GM23338 (cell line): ENCODE measurements at regions not wholly inside any gene's neighbourhood (a gene's known extent, or its start where the extent isn't known, plus 50 kb on each side); places are given as distances from the start of the nearest gene placed in this dataset.

ENCODE experiments used
- ATAC-seq: fragments of 200-7000 bp; cut with Tn5 transposase; 3 replicates; pipeline ENCODE4 v1.9.1; 2020
- DNase-seq: peaks from one replicate; pipeline ENCODE4 v3.0.0-alpha.2; 2015; ENCODE audit warnings: low spot score
- H2AFZ ChIP-seq: fragments of 200-600 bp; sonication (generic); 2 replicates; pipeline ENCODE4 v1.8.0; 2016; ENCODE audit warnings: antibody characterized with exemption, mild to moderate bottlenecking, moderate library complexity
- H3F3A ChIP-seq: fragments of 200-600 bp; sonication (generic); replicated peaks from 2 replicates; pipeline ENCODE4 v1.8.0; 2017; ENCODE audit warnings: antibody characterized with exemption, mixed run types, low read depth
- H3K27ac ChIP-seq: fragments of 200-600 bp; sonication (generic); 2 replicates; pipeline ENCODE4 v1.6.1; 2016; ENCODE audit warnings: low read depth
- H3K27me3 ChIP-seq: fragments of 200-600 bp; sonication (generic); 2 replicates; pipeline ENCODE4 v1.8.0; 2016; ENCODE audit warnings: mild to moderate bottlenecking, mixed run types, moderate library complexity; ENCODE audit not compliant: insufficient read depth
- H3K36me3 ChIP-seq: fragments of 200-600 bp; sonication (generic); 2 replicates; pipeline ENCODE4 v1.8.0; 2016; ENCODE audit warnings: mild to moderate bottlenecking; ENCODE audit not compliant: insufficient read depth
- H3K4me1 ChIP-seq: fragments of 200-600 bp; sonication (generic); 2 replicates; pipeline ENCODE4 v1.8.0; 2016; ENCODE audit warnings: mild to moderate bottlenecking, moderate library complexity; ENCODE audit not compliant: insufficient read depth
- H3K4me2 ChIP-seq: fragments of 200-600 bp; sonication (generic); 2 replicates; pipeline ENCODE4 v1.7.1; 2017; ENCODE audit warnings: mixed run types
- H3K4me3 ChIP-seq: fragments of 200-600 bp; sonication (generic); 2 replicates; pipeline ENCODE4 v1.6.1; 2016; ENCODE audit warnings: mixed run types
- H3K79me2 ChIP-seq: fragments of 200-600 bp; sonication (generic); replicated peaks from 2 replicates; pipeline ENCODE4 v1.8.0; 2017; ENCODE audit warnings: mild to moderate bottlenecking; ENCODE audit not compliant: insufficient read depth
- H3K9me2 ChIP-seq: fragments of 200-600 bp; sonication (generic); 2 replicates; pipeline ENCODE4 v1.8.0; 2017; ENCODE audit not compliant: insufficient read depth
- H4K20me1 ChIP-seq: fragments of 200-600 bp; sonication (generic); replicated peaks from 2 replicates; pipeline ENCODE4 v1.8.0; 2017; ENCODE audit warnings: mild to moderate bottlenecking; ENCODE audit not compliant: insufficient read depth
- H3K27ac Mint-ChIP-seq: 2 replicates; pipeline ENCODE4 v1.8.0; 2020; ENCODE audit warnings: inconsistent platforms, mild to moderate bottlenecking, moderate library complexity, mixed read lengths
- H3K27me3 Mint-ChIP-seq: 3 replicates; pipeline ENCODE4 v1.8.0; 2022; ENCODE audit warnings: low read depth, mild to moderate bottlenecking, moderate library complexity, mixed read lengths, inconsistent platforms; ENCODE audit not compliant: insufficient read depth, poor library complexity
- H3K36me3 Mint-ChIP-seq: 3 replicates; pipeline ENCODE4 v1.8.0; 2021; ENCODE audit warnings: low read depth, mild to moderate bottlenecking, inconsistent platforms, moderate library complexity, mixed read lengths
- H3K4me1 Mint-ChIP-seq: 3 replicates; pipeline ENCODE4 v1.8.0; 2020; ENCODE audit warnings: mild to moderate bottlenecking, inconsistent platforms, mixed read lengths
- H3K4me3 Mint-ChIP-seq: 3 replicates; pipeline ENCODE4 v1.8.0; 2021; ENCODE audit warnings: moderate library complexity, mild to moderate bottlenecking, inconsistent platforms, mixed read lengths
- H3K9me3 Mint-ChIP-seq: 3 replicates; pipeline ENCODE4 v1.8.0; 2020; ENCODE audit warnings: moderate library complexity, mild to moderate bottlenecking, inconsistent platforms, mixed read lengths
- EZH2 ChIP-seq: fragments of 200-600 bp; sonication (generic); IDR thresholded peaks from one replicate; pipeline ENCODE4 v1.8.0; 2017; ENCODE audit warnings: antibody characterized with exemption, mild to moderate bottlenecking, low read depth; ENCODE audit not compliant: unreplicated experiment
- ZNF331 ChIP-seq: fragments of 250-450 bp; sonication (Bioruptor Pico); IDR thresholded peaks from 2 replicates; pipeline ENCODE4 v1.5.0; 2020; ENCODE audit warnings: low read depth, mild to moderate bottlenecking, moderate library complexity
- TF ChIP-seq, protein P1 (sequence below): fragments of 250-450 bp; sonication (Bioruptor Pico); IDR thresholded peaks from 2 replicates; pipeline ENCODE4 v1.5.0; 2020; ENCODE audit warnings: mild to moderate bottlenecking, moderate library complexity
- TF ChIP-seq, protein P2 (sequence below): IDR thresholded peaks from one replicate; pipeline ENCODE4 v1.6.1; 2018; ENCODE audit warnings: antibody characterized with exemption; ENCODE audit not compliant: unreplicated experiment
- TF ChIP-seq, protein P3 (sequence below), 2 experiments: fragments of 200-600 bp in 1 of 2; sonication (generic) in 1 of 2; conservative IDR thresholded peaks; 2 replicates each; pipeline versions ENCODE4 v1.5.1 to v1.6.1; 2016 to 2017; ENCODE audit warnings: antibody characterized with exemption in 2 of 2, low read depth in 2 of 2, mild to moderate bottlenecking in 2 of 2, moderate library complexity in 1 of 2

DNA sequence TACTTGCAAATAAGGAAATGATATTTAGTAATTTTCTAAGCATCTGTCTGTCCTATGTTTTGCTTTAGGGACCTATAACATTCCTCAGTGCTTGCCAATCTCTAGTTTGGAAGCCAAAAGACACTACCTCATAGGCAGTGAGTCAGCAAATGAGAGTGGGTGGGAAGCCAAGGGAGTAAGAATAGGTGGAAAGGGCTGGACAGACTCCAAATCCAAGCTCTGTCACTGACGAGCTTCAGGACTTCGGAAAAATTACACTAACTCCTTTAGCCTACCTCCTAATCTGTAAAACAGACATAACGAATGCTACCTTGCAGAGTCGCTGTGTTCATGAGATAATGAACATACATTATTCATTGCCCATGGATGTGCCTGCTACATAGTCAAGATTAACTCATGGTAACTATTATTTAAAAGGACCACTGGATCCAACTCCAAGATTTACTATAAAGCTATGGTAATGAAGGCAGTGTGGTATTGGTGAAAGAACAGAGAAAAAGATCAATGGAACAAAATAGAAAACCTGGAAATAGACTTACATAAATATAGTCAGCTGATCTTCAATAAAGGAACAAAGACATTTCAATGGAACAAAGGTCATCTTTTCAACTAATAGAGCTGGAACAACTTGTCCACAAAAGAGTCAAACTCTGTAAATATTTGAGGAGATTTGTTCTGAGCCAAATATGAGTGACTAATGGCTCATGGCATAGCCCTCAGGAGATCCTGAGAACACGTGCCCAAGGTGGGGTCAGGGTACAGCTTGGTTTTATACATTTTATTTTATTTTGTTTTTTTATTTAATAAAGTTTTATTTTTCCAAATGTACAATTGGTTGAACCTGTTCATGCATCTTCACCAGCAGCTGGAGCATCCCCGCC is 64.1 kb downstream of the FAM50B start:
- Histone ChIP-seq H3K27ac (no peak overlapping the region), H3K4me2 (no peak overlapping the region)
- no peak for DNase-seq

DNA sequence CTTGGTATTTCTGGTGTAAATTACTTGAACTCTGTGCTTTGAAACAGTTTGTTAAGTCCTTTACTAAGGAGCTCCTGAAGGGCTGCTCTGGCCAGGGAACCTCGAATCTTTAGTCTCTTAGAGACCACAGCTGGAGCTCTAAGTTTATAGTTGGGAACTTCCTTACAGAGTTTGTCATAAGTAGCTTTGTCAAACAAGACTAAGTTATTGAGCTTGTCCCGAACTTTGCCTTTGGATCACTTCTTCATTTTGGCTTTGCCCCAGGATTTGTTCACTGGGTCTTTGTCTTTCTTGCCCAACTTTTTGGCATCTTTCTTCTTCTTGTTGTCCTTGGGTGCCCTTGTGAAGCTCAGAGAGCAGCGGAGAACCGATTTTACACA is 64.8 kb downstream of the FAM50B start:
- DNase-seq (no peak), ATAC-seq (no peak)
- H3K4me3 Mint-ChIP-seq, result no peak overlapping the region
- no peak overlapping the region for H3K27ac Mint-ChIP-seq
- H3K4me1 Mint-ChIP-seq, result peaks cover 17% of the 10 kb centered on the region
- Histone ChIP-seq H2AFZ (no peak overlapping the region), H3K4me3 (no peak overlapping the region), H3K27me3 (no peaks in the 10 kb centered on the region), H3F3A (no peaks in the 10 kb centered on the region), H3K9me2 (peaks cover 3% of the 10 kb centered on the region; the same call in 1 of the 2 replicates), H4K20me1 (no peaks in the 10 kb centered on the region), H3K4me2 (no peak overlapping the region), H3K36me3 (0 out of 2 replicates have a peak, but pooled peaks cover 4% of the 10 kb centered on the region), H3K4me1 (no peaks in the 10 kb centered on the region; the same call in 1 of the 2 replicates), H3K79me2 (no peaks in the 10 kb centered on the region), H3K27ac (no peak overlapping the region)
- H3K36me3 Mint-ChIP-seq, result peaks cover 16% of the 10 kb centered on the region; the same call in 2 of the 3 replicates
- peaks cover 7% of the 10 kb centered on the region for H3K27me3 Mint-ChIP-seq
- H3K9me3 Mint-ChIP-seq, result peaks cover 30% of the 10 kb centered on the region
- TF ChIP-seq, protein P1, sequence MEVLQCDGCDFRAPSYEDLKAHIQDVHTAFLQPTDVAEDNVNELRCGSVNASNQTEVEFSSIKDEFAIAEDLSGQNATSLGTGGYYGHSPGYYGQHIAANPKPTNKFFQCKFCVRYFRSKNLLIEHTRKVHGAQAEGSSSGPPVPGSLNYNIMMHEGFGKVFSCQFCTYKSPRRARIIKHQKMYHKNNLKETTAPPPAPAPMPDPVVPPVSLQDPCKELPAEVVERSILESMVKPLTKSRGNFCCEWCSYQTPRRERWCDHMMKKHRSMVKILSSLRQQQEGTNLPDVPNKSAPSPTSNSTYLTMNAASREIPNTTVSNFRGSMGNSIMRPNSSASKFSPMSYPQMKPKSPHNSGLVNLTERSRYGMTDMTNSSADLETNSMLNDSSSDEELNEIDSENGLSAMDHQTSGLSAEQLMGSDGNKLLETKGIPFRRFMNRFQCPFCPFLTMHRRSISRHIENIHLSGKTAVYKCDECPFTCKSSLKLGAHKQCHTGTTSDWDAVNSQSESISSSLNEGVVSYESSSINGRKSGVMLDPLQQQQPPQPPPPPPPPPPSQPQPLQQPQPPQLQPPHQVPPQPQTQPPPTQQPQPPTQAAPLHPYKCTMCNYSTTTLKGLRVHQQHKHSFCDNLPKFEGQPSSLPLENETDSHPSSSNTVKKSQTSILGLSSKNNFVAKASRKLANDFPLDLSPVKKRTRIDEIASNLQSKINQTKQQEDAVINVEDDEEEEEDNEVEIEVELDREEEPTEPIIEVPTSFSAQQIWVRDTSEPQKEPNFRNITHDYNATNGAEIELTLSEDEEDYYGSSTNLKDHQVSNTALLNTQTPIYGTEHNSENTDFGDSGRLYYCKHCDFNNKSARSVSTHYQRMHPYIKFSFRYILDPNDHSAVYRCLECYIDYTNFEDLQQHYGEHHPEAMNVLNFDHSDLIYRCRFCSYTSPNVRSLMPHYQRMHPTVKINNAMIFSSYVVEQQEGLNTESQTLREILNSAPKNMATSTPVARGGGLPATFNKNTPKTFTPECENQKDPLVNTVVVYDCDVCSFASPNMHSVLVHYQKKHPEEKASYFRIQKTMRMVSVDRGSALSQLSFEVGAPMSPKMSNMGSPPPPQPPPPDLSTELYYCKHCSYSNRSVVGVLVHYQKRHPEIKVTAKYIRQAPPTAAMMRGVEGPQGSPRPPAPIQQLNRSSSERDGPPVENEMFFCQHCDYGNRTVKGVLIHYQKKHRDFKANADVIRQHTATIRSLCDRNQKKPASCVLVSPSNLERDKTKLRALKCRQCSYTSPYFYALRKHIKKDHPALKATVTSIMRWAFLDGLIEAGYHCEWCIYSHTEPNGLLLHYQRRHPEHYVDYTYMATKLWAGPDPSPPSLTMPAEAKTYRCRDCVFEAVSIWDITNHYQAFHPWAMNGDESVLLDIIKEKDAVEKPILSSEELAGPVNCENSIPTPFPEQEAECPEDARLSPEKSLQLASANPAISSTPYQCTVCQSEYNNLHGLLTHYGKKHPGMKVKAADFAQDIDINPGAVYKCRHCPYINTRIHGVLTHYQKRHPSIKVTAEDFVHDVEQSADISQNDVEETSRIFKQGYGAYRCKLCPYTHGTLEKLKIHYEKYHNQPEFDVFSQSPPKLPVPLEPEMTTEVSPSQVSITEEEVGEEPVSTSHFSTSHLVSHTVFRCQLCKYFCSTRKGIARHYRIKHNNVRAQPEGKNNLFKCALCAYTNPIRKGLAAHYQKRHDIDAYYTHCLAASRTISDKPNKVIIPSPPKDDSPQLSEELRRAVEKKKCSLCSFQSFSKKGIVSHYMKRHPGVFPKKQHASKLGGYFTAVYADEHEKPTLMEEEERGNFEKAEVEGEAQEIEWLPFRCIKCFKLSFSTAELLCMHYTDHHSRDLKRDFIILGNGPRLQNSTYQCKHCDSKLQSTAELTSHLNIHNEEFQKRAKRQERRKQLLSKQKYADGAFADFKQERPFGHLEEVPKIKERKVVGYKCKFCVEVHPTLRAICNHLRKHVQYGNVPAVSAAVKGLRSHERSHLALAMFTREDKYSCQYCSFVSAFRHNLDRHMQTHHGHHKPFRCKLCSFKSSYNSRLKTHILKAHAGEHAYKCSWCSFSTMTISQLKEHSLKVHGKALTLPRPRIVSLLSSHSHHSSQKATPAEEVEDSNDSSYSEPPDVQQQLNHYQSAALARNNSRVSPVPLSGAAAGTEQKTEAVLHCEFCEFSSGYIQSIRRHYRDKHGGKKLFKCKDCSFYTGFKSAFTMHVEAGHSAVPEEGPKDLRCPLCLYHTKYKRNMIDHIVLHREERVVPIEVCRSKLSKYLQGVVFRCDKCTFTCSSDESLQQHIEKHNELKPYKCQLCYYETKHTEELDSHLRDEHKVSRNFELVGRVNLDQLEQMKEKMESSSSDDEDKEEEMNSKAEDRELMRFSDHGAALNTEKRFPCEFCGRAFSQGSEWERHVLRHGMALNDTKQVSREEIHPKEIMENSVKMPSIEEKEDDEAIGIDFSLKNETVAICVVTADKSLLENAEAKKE (CRISPR knock-in tag), result no peak
- TF ChIP-seq ZNF331 (CRISPR knock-in tag), result no peak

More for the DNA sequence above, 64.1 kb downstream of the FAM50B start:
- no peak overlapping the region for H3K4me3 Mint-ChIP-seq
- H3K9me3 Mint-ChIP-seq, result peaks cover 26% of the 10 kb centered on the region
- Histone ChIP-seq H2AFZ (no peak overlapping the region), H3K36me3 (0 out of 2 replicates have a peak, but pooled peaks cover 4% of the 10 kb centered on the region), H3K9me2 (peaks cover 3% of the 10 kb centered on the region; the same call in 1 of the 2 replicates), H3K4me1 (no peaks in the 10 kb centered on the region; the same call in 1 of the 2 replicates), H4K20me1 (no peaks in the 10 kb centered on the region), H3K27me3 (no peaks in the 10 kb centered on the region), H3F3A (no peaks in the 10 kb centered on the region), H3K79me2 (no peaks in the 10 kb centered on the region), H3K4me3 (no peak overlapping the region)
- peaks cover 12% of the 10 kb centered on the region; the same call in 1 of the 3 replicates for H3K36me3 Mint-ChIP-seq
- peaks cover 5% of the 10 kb centered on the region for H3K27me3 Mint-ChIP-seq
- TF ChIP-seq EZH2, result no peak
- TF ChIP-seq, protein P2, sequence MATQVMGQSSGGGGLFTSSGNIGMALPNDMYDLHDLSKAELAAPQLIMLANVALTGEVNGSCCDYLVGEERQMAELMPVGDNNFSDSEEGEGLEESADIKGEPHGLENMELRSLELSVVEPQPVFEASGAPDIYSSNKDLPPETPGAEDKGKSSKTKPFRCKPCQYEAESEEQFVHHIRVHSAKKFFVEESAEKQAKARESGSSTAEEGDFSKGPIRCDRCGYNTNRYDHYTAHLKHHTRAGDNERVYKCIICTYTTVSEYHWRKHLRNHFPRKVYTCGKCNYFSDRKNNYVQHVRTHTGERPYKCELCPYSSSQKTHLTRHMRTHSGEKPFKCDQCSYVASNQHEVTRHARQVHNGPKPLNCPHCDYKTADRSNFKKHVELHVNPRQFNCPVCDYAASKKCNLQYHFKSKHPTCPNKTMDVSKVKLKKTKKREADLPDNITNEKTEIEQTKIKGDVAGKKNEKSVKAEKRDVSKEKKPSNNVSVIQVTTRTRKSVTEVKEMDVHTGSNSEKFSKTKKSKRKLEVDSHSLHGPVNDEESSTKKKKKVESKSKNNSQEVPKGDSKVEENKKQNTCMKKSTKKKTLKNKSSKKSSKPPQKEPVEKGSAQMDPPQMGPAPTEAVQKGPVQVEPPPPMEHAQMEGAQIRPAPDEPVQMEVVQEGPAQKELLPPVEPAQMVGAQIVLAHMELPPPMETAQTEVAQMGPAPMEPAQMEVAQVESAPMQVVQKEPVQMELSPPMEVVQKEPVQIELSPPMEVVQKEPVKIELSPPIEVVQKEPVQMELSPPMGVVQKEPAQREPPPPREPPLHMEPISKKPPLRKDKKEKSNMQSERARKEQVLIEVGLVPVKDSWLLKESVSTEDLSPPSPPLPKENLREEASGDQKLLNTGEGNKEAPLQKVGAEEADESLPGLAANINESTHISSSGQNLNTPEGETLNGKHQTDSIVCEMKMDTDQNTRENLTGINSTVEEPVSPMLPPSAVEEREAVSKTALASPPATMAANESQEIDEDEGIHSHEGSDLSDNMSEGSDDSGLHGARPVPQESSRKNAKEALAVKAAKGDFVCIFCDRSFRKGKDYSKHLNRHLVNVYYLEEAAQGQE, result no peak
- TF ChIP-seq, protein P3, sequence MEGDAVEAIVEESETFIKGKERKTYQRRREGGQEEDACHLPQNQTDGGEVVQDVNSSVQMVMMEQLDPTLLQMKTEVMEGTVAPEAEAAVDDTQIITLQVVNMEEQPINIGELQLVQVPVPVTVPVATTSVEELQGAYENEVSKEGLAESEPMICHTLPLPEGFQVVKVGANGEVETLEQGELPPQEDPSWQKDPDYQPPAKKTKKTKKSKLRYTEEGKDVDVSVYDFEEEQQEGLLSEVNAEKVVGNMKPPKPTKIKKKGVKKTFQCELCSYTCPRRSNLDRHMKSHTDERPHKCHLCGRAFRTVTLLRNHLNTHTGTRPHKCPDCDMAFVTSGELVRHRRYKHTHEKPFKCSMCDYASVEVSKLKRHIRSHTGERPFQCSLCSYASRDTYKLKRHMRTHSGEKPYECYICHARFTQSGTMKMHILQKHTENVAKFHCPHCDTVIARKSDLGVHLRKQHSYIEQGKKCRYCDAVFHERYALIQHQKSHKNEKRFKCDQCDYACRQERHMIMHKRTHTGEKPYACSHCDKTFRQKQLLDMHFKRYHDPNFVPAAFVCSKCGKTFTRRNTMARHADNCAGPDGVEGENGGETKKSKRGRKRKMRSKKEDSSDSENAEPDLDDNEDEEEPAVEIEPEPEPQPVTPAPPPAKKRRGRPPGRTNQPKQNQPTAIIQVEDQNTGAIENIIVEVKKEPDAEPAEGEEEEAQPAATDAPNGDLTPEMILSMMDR (conservative IDR thresholded peaks at IDR 0.05; ENCODE audit: low read depth in 2 of 2), result no peak
- ATAC-seq, result no peak
- H3K27ac Mint-ChIP-seq, result no peak overlapping the region
- peaks cover 10% of the 10 kb centered on the region; the same call in 2 of the 3 replicates for H3K4me1 Mint-ChIP-seq
